ENCODE measurements at regions not wholly inside any gene's neighbourhood (a gene's known extent, or its start where the extent isn't known, plus 50 kb on each side); places are given as distances from the start of the nearest gene placed in this dataset.

GRCh38 chrX:110408949-110409588 lies 50.4 kb downstream of the RTL9 start:
- TF ChIP-seq ATF3 (IDR thresholded peaks at IDR 0.05) (no peak), JUND (IDR thresholded peaks at IDR 0.05) (no peak), RAD21 (IDR thresholded peaks at IDR 0.05) (no peak), EGR1 (IDR thresholded peaks at IDR 0.05; ENCODE audit: low read depth in 2 of 2) (no peak), YY1 (IDR thresholded peaks at IDR 0.05) (no peak), SP1 (IDR thresholded peaks at IDR 0.05) (no peak), FOXA2 (IDR thresholded peaks at IDR 0.05) (no peak), GABPA (IDR thresholded peaks at IDR 0.05 in 1 of 2, conservative IDR thresholded peaks at IDR 0.05 in 1 of 2) (no peak), FOXA1 (IDR thresholded peaks at IDR 0.05) (no peak), MAX (IDR thresholded peaks at IDR 0.05) (no peak), ZBTB33 (IDR thresholded peaks at IDR 0.05) (no peak), TAF1 (conservative IDR thresholded peaks at IDR 0.05) (no peak), RXRA (IDR thresholded peaks at IDR 0.05) (no peak), REST (IDR thresholded peaks at IDR 0.05) (no peak)
- H3K9ac ChIP-seq (ENCODE audit: low read depth in 1 of 2, low read length in 2 of 2): no peak overlapping the region

GRCh38 chrX:110409925-110410324 lies 51.3 kb downstream of the RTL9 start:
- Histone ChIP-seq H3K4me1 (ENCODE audit: control insufficient read depth in 4 of 4, insufficient read depth in 4 of 4, low read length in 3 of 4) (no peaks in the 10 kb centered on the region), H3K4me3 (ENCODE audit: low read depth in 1 of 3, low read length in 3 of 3) (no peak overlapping the region), H3K36me3 (ENCODE audit: control insufficient read depth in 4 of 4, insufficient read depth in 3 of 4, low read depth in 1 of 4, low read length in 3 of 4) (no peaks in the 10 kb centered on the region), H3K9ac (ENCODE audit: low read depth in 1 of 2, low read length in 2 of 2) (no peak overlapping the region), H3K27ac (ENCODE audit: low read depth in 1 of 2, low read length in 2 of 2) (no peak overlapping the region), H3K9me3 (ENCODE audit: control insufficient read depth in 4 of 4, low read length in 3 of 4) (no peaks in the 10 kb centered on the region), H3K27me3 (ENCODE audit: control insufficient read depth in 4 of 4, insufficient read depth in 4 of 4, low read length in 3 of 4) (no peaks in the 10 kb centered on the region)
- WGBS: 70% methylated on average over 6 of the region's 6 CpGs
- no peak for TF ChIP-seq RXRA (IDR thresholded peaks at IDR 0.05)
- no peak for TF ChIP-seq NR2F2 (IDR thresholded peaks at IDR 0.05)
- no peak for TF ChIP-seq HNF4A (conservative IDR thresholded peaks at IDR 0.05)
- TF ChIP-seq REST (IDR thresholded peaks at IDR 0.05): no peak
- no peak for TF ChIP-seq FOXA2 (IDR thresholded peaks at IDR 0.05)
- no peak for DNase-seq (ENCODE audit: low spot score)

More at GRCh38 chrX:110408949-110409588, 50.4 kb downstream of the RTL9 start:
- H3K4me1 ChIP-seq (ENCODE audit: control insufficient read depth in 4 of 4, insufficient read depth in 4 of 4, low read length in 3 of 4): no peaks in the 10 kb centered on the region
- H3K4me3 ChIP-seq (ENCODE audit: low read depth in 1 of 3, low read length in 3 of 3): no peak overlapping the region
- H3K9me3 ChIP-seq (ENCODE audit: control insufficient read depth in 4 of 4, low read length in 3 of 4): no peaks in the 10 kb centered on the region
- DNase-seq (ENCODE audit: low spot score): peak; percentile 40
- no peaks in the 10 kb centered on the region for H3K36me3 ChIP-seq (ENCODE audit: control insufficient read depth in 4 of 4, insufficient read depth in 3 of 4, low read depth in 1 of 4, low read length in 3 of 4)
- whole genome bisulfite sequencing: 68% methylated on average over 9 of the region's 9 CpGs
- H3K27me3 ChIP-seq (ENCODE audit: control insufficient read depth in 4 of 4, insufficient read depth in 4 of 4, low read length in 3 of 4): no peaks in the 10 kb centered on the region
- H3K27ac ChIP-seq (ENCODE audit: low read depth in 1 of 2, low read length in 2 of 2): no peak overlapping the region
